ENCODE measurements at regions not wholly inside any gene's neighbourhood (a gene's known extent, or its start where the extent isn't known, plus 50 kb on each side); places are given as distances from the start of the nearest gene placed in this dataset.
A peak's percentile ranks its signal among the peaks of the same experiment; 100 is the strongest.

GRCh38 chr6:78599526-78599925 lies 267.8 kb upstream of the IRAK1BP1 start:
- Histone ChIP-seq H4K20me1 (ENCODE audit: insufficient read depth) (no peaks in the 10 kb centered on the region), H3K27ac (peak overlapping the region; percentile 41), H2AFZ (peak overlapping the region; percentile 57), H3K4me1 (ENCODE audit: insufficient read depth) (peaks cover 36% of the 10 kb centered on the region), H3K27me3 (replicated peaks; ENCODE audit: insufficient read depth) (no peaks in the 10 kb centered on the region), H3K79me2 (ENCODE audit: insufficient read depth) (no peaks in the 10 kb centered on the region), H3K9me2 (ENCODE audit: insufficient read depth) (no peaks in the 10 kb centered on the region), H3K36me3 (ENCODE audit: low read depth) (no peaks in the 10 kb centered on the region), H3K4me2 (ENCODE audit: unreplicated experiment) (peak overlapping the region; percentile 17), H3K9me3 (ENCODE audit: low read depth) (no peaks in the 10 kb centered on the region), H3K4me3 (no peak overlapping the region), H3K9ac (no peak overlapping the region), H3F3A (ENCODE audit: insufficient read depth) (peaks cover 26% of the 10 kb centered on the region)
- no peak for TF ChIP-seq EZH2phosphoT487 (IDR thresholded peaks at IDR 0.05; ENCODE audit: insufficient read depth, low read depth)
- no peak for TF ChIP-seq EZH2 (IDR thresholded peaks at IDR 0.05; ENCODE audit: insufficient read depth, poor library complexity, severe bottlenecking)
- 50% methylated on average over 2 of the region's 2 CpGs for WGBS, 2 experiments (ENCODE audit: low coverage in 1 of 2, low lambda C conversion rate in 2 of 2, missing lambda C conversion rate in 2 of 2)
- DNase-seq: peak; percentile 40
- in situ Hi-C loops (cut with MboI): no loop called here

- Histone ChIP-seq H3K79me2 (ENCODE audit: insufficient read depth) (no peaks in the 10 kb centered on the region), H3K27ac (peak overlapping the region; percentile 57), H3K27me3 (replicated peaks; ENCODE audit: insufficient read depth) (no peaks in the 10 kb centered on the region), H3K9me2 (ENCODE audit: insufficient read depth) (no peaks in the 10 kb centered on the region), H2AFZ (peak overlapping the region; percentile 59), H3K9me3 (ENCODE audit: low read depth) (no peaks in the 10 kb centered on the region), H3K36me3 (ENCODE audit: low read depth) (no peaks in the 10 kb centered on the region), H3K4me1 (ENCODE audit: insufficient read depth) (peaks cover 43% of the 10 kb centered on the region), H4K20me1 (ENCODE audit: insufficient read depth) (no peaks in the 10 kb centered on the region), H3K4me2 (ENCODE audit: unreplicated experiment) (peak overlapping the region; percentile 76), H3K9ac (peak overlapping the region; percentile 40), H3K4me3 (peak overlapping the region; percentile 59), H3F3A (ENCODE audit: insufficient read depth) (peaks cover 34% of the 10 kb centered on the region)
- in situ Hi-C loops (cut with MboI): no loop called here
- 0 to 2% methylated on average over 2 of the region's 2 CpGs for WGBS, 2 experiments (ENCODE audit: low coverage in 1 of 2, low lambda C conversion rate in 2 of 2, missing lambda C conversion rate in 2 of 2)
- TF ChIP-seq EZH2 (IDR thresholded peaks at IDR 0.05; ENCODE audit: insufficient read depth, poor library complexity, severe bottlenecking) (no peak), EZH2phosphoT487 (IDR thresholded peaks at IDR 0.05; ENCODE audit: insufficient read depth, low read depth) (no peak)
- peak; percentile 86 for DNase-seq
Measured at GRCh38 chr6:78605909-78606446, 261.4 kb upstream of the IRAK1BP1 start.

GRCh38 chr6:78607189-78607588 lies 260.2 kb upstream of the IRAK1BP1 start:
- no peak for TF ChIP-seq EZH2 (IDR thresholded peaks at IDR 0.05; ENCODE audit: insufficient read depth, poor library complexity, severe bottlenecking)
- no peak for TF ChIP-seq EZH2phosphoT487 (IDR thresholded peaks at IDR 0.05; ENCODE audit: insufficient read depth, low read depth)
- Histone ChIP-seq H4K20me1 (ENCODE audit: insufficient read depth) (no peaks in the 10 kb centered on the region), H3F3A (ENCODE audit: insufficient read depth) (peaks cover 34% of the 10 kb centered on the region), H3K79me2 (ENCODE audit: insufficient read depth) (no peaks in the 10 kb centered on the region), H3K4me2 (ENCODE audit: unreplicated experiment) (peak overlapping the region; percentile 76), H3K4me1 (ENCODE audit: insufficient read depth) (peaks cover 43% of the 10 kb centered on the region), H3K9me2 (ENCODE audit: insufficient read depth) (no peaks in the 10 kb centered on the region), H3K27ac (peak overlapping the region; percentile 24), H2AFZ (0 out of 2 replicates have a peak overlapping the region, but pooled peaks have one; percentile 8), H3K4me3 (no peak overlapping the region), H3K27me3 (replicated peaks; ENCODE audit: insufficient read depth) (no peaks in the 10 kb centered on the region), H3K9me3 (ENCODE audit: low read depth) (no peaks in the 10 kb centered on the region), H3K36me3 (ENCODE audit: low read depth) (no peaks in the 10 kb centered on the region), H3K9ac (no peak overlapping the region)
- WGBS, 2 experiments (ENCODE audit: low coverage in 1 of 2, low lambda C conversion rate in 2 of 2, missing lambda C conversion rate in 2 of 2): 93 to 100% methylated on average over 1 of the region's 1 CpG
- in situ Hi-C loops (cut with MboI): no loop called here
- peak; percentile 61 for DNase-seq

GRCh38 chr6:78611102-78611620 lies 256.2 kb upstream of the IRAK1BP1 start:
- DNase-seq: no peak
- Histone ChIP-seq H3K79me2 (ENCODE audit: insufficient read depth) (no peaks in the 10 kb centered on the region), H3K36me3 (ENCODE audit: low read depth) (no peaks in the 10 kb centered on the region), H3K27me3 (replicated peaks; ENCODE audit: insufficient read depth) (no peaks in the 10 kb centered on the region), H3K4me3 (no peak overlapping the region), H4K20me1 (ENCODE audit: insufficient read depth) (no peaks in the 10 kb centered on the region), H3F3A (ENCODE audit: insufficient read depth) (peaks cover 22% of the 10 kb centered on the region), H3K9ac (no peak overlapping the region), H2AFZ (no peak overlapping the region), H3K27ac (no peak overlapping the region), H3K9me2 (ENCODE audit: insufficient read depth) (no peaks in the 10 kb centered on the region), H3K4me2 (ENCODE audit: unreplicated experiment) (no peak overlapping the region), H3K9me3 (ENCODE audit: low read depth) (no peaks in the 10 kb centered on the region), H3K4me1 (ENCODE audit: insufficient read depth) (peaks cover 33% of the 10 kb centered on the region)
- WGBS, 2 experiments (ENCODE audit: low coverage in 1 of 2, low lambda C conversion rate in 2 of 2, missing lambda C conversion rate in 2 of 2): 82 to 84% methylated on average over 7 of the region's 7 CpGs
- TF ChIP-seq EZH2phosphoT487 (IDR thresholded peaks at IDR 0.05; ENCODE audit: insufficient read depth, low read depth) (no peak), EZH2 (IDR thresholded peaks at IDR 0.05; ENCODE audit: insufficient read depth, poor library complexity, severe bottlenecking) (no peak)
- in situ Hi-C loops (cut with MboI): no loop called here
